Endothelial cell of umbilical vein (primary cell): ENCODE measurements at regions not wholly inside any gene's neighbourhood (a gene's known extent, or its start where the extent isn't known, plus 50 kb on each side); places are given as distances from the start of the nearest gene placed in this dataset.

Source experiments
- BruUV-seq: library from RNA; stranded (reverse); fragments of 400-500 nt; replicated peaks from 2 replicates; lab custom pipeline; 2021; lab: Mats Ljungman, UMichigan
- CTCF ChIA-PET: fragments of 300-600, 350-600 bp; sonication (Branson Sonifier 250); formaldehyde crosslinking; loops from one replicate; lab custom pipeline; 2021; ENCODE audit warnings: antibody characterized with exemption, inconsistent platforms; lab: Charles Lee
- POLR2A ChIA-PET: fragments of 300-600, 350-600 bp; sonication (Branson Sonifier 250); formaldehyde crosslinking; loops from one replicate; lab custom pipeline; 2021; ENCODE audit warnings: antibody characterized with exemption, inconsistent platforms; lab: Charles Lee
- DNase-seq: peaks from one replicate; pipeline ENCODE4 v3.0.0-alpha.2; 2011; ENCODE audit warnings: low read depth, low spot score
- FAIRE-seq: peaks from 2 replicates; lab custom pipeline; 2011; peaks lifted over from hg19 to GRCh38; lab: Jason Lieb, UNC
- H2AFZ ChIP-seq: 2 replicates; pipeline ENCODE4 v1.6.0; 2012; ENCODE audit warnings: low read depth, low read length, control low read depth, inconsistent platforms
- H3K27ac ChIP-seq: 2 replicates; pipeline ENCODE4 v1.5.1; 2011; ENCODE audit warnings: low read depth, mild to moderate bottlenecking, control low read depth, low read length, moderate library complexity; ENCODE audit not compliant: insufficient read depth
- H3K27me3 ChIP-seq, 2 experiments: 2 replicates each; pipeline versions ENCODE4 v1.6.0 to v1.6.1; 2011; ENCODE audit warnings: low read length in 2 of 2, mixed read lengths in 1 of 2; ENCODE audit not compliant: control insufficient read depth in 2 of 2, insufficient read depth in 2 of 2
- H3K36me3 ChIP-seq, 2 experiments: 2 replicates in 1 of 2; 3 replicates in 1 of 2; pipeline ENCODE4 v1.5.1; 2011; ENCODE audit warnings: low read length in 2 of 2, mild to moderate bottlenecking in 1 of 2, moderate library complexity in 1 of 2; ENCODE audit not compliant: control insufficient read depth in 2 of 2, insufficient read depth in 2 of 2; ENCODE audit errors: extremely low read depth in 1 of 2
- H3K4me1 ChIP-seq: 3 replicates; pipeline ENCODE4 v1.5.1; 2011; ENCODE audit warnings: mild to moderate bottlenecking, low read length; ENCODE audit not compliant: control insufficient read depth, insufficient read depth; ENCODE audit errors: extremely low read depth
- H3K4me2 ChIP-seq: 2 replicates; pipeline ENCODE4 v1.6.1; 2011; ENCODE audit warnings: low read length, control low read depth, mixed read lengths; ENCODE audit not compliant: insufficient read depth
- H3K4me3 ChIP-seq, 3 experiments: fragments of 200-600 bp in 1 of 3; sonication (generic), shearing (Covaris generic) in 1 of 3; replicated peaks in 1 of 3; 2 replicates each; pipeline ENCODE4 v1.5.1; 2011 to 2016; ENCODE audit warnings: control low read depth in 3 of 3, low read length in 3 of 3, mild to moderate bottlenecking in 2 of 3, inconsistent platforms in 1 of 3, low read depth in 1 of 3, moderate library complexity in 1 of 3; ENCODE audit not compliant: insufficient read depth in 1 of 3
- H3K79me2 ChIP-seq: 2 replicates; pipeline ENCODE4 v1.6.0; 2012; ENCODE audit warnings: low read length, inconsistent platforms; ENCODE audit not compliant: control insufficient read depth, insufficient read depth
- H3K9ac ChIP-seq: replicated peaks from 2 replicates; pipeline ENCODE3; 2011; ENCODE audit warnings: low read length, control low read depth; ENCODE audit not compliant: insufficient read depth; ENCODE audit errors: extremely low read depth
- H3K9me1 ChIP-seq: replicated peaks from 3 replicates; pipeline ENCODE4 v1.6.0; 2011; ENCODE audit warnings: mild to moderate bottlenecking, low read length; ENCODE audit not compliant: control insufficient read depth, insufficient read depth; ENCODE audit errors: extremely low read depth
- H3K9me3 ChIP-seq: replicated peaks from 2 replicates; pipeline ENCODE4 v1.5.1; 2012; ENCODE audit warnings: low read length, inconsistent platforms; ENCODE audit not compliant: control insufficient read depth, insufficient read depth
- H4K20me1 ChIP-seq: replicated peaks from 2 replicates; pipeline ENCODE3; 2011; ENCODE audit warnings: mild to moderate bottlenecking, low read length; ENCODE audit not compliant: control insufficient read depth, insufficient read depth; ENCODE audit errors: extremely low read depth
- EZH2 ChIP-seq: IDR thresholded peaks from 2 replicates; pipeline ENCODE4 v1.6.1; 2012; ENCODE audit warnings: borderline replicate concordance, low read depth, mild to moderate bottlenecking, moderate library complexity, low read length, inconsistent platforms; ENCODE audit not compliant: severe bottlenecking
- FOS ChIP-seq: IDR thresholded peaks from 2 replicates; pipeline ENCODE4 v1.6.1; 2011; ENCODE audit warnings: mild to moderate bottlenecking, low read length, moderate library complexity, borderline replicate concordance; ENCODE audit not compliant: insufficient read depth
- GATA2 ChIP-seq: IDR thresholded peaks from 2 replicates; pipeline ENCODE4 v1.7.0; 2011; ENCODE audit warnings: low read depth, mild to moderate bottlenecking, moderate library complexity, mixed read lengths, low read length; ENCODE audit not compliant: insufficient read length, insufficient read depth
- JUN ChIP-seq: IDR thresholded peaks from 2 replicates; pipeline ENCODE4 v1.6.1; 2011; ENCODE audit warnings: borderline replicate concordance, low read depth; ENCODE audit not compliant: insufficient read length, insufficient read depth
- MYC ChIP-seq: IDR thresholded peaks from one replicate; pipeline ENCODE4 v1.6.1; 2011; ENCODE audit warnings: mild to moderate bottlenecking, low read depth, low read length
- POLR2A ChIP-seq: IDR thresholded peaks from 2 replicates; pipeline ENCODE4 v1.6.1; 2012; ENCODE audit warnings: low read depth, mild to moderate bottlenecking, control low read depth, low read length
- dilution Hi-C: fragments of 300-500 bp; cut with MboI; formaldehyde crosslinking; loops from one replicate; pipeline ENCODE4 v1.15.0; 2019; ENCODE audit warnings: low sequenced_read_pairs; ENCODE audit not compliant: extremely low pct_ligation_motif_present
- intact Hi-C: fragments of 100-400 bp; cut with micrococcal nuclease; formaldehyde crosslinking; loops from one replicate; pipeline ENCODE4 v1.10.0; 2022
- TF ChIP-seq, protein P1 (sequence below), 2 donors: IDR thresholded peaks; 1 replicate in 1 of 2; 2 replicates in 1 of 2; pipeline ENCODE4 v1.5.1; 2011; ENCODE audit warnings: low read length in 2 of 2, mild to moderate bottlenecking in 2 of 2, moderate library complexity in 2 of 2, control low read depth in 1 of 2, inconsistent platforms in 1 of 2, low read depth in 1 of 2; ENCODE audit not compliant: insufficient read depth in 1 of 2; ENCODE audit errors: extremely low read depth in 1 of 2
- TF ChIP-seq, protein P2 (sequence below): IDR thresholded peaks from 2 replicates; pipeline ENCODE4 v1.6.1; 2011; ENCODE audit not compliant: insufficient read depth, insufficient read length

DNA sequence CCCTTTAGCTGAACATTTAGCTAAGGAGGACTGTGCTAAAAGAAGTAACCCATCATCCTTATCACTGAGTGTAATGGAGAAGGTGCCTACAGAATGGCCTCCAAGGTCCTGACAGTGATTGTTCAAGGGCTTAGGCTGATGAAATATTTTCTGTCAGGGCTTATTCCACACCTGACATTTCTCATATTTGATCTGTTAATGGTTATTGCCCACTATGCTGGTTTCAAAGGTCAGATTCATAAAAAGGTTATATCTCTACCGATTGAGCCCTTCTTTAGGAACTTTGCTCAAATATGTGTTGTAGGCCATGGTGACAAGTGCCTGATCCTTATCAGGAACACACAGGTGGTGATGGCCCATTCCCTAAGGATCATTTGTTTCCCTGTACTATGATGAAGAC is 766.4 kb upstream of the ADGRL2 start:
- Histone ChIP-seq H3K79me2 (no peaks in the 10 kb centered on the region), H3K9ac (no peak overlapping the region), H3K27ac (no peak overlapping the region), H3K4me1 (no peaks in the 10 kb centered on the region), H3K36me3 (no peaks in the 10 kb centered on the region), H4K20me1 (no peaks in the 10 kb centered on the region), H3K9me1 (no peaks in the 10 kb centered on the region), H3K4me3 (no peak overlapping the region), H3K27me3 (no peaks in the 10 kb centered on the region), H3K4me2 (no peak overlapping the region), H2AFZ (no peak overlapping the region), H3K9me3 (no peaks in the 10 kb centered on the region)
- dilution Hi-C loops = no loop called here
- intact Hi-C loops = no loop called here
- no TSS peak for BruUV-seq
- CTCF ChIA-PET = interaction anchor here (1.3 to 3.1 kb wide), 2 partner anchors 10 to 11 kb away, joined by 3 to 8 read pairs; no protein-coding TSS in a partner anchor
- DNase-seq (no peak), FAIRE-seq (no peak)
- POLR2A ChIA-PET = no interaction called here
- TF ChIP-seq EZH2 = no peak
- no peak for TF ChIP-seq GATA2
- no peak for TF ChIP-seq MYC
- no peak for TF ChIP-seq POLR2A
- TF ChIP-seq, protein P1, sequence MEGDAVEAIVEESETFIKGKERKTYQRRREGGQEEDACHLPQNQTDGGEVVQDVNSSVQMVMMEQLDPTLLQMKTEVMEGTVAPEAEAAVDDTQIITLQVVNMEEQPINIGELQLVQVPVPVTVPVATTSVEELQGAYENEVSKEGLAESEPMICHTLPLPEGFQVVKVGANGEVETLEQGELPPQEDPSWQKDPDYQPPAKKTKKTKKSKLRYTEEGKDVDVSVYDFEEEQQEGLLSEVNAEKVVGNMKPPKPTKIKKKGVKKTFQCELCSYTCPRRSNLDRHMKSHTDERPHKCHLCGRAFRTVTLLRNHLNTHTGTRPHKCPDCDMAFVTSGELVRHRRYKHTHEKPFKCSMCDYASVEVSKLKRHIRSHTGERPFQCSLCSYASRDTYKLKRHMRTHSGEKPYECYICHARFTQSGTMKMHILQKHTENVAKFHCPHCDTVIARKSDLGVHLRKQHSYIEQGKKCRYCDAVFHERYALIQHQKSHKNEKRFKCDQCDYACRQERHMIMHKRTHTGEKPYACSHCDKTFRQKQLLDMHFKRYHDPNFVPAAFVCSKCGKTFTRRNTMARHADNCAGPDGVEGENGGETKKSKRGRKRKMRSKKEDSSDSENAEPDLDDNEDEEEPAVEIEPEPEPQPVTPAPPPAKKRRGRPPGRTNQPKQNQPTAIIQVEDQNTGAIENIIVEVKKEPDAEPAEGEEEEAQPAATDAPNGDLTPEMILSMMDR (IDR thresholded peaks at IDR 0.05; ENCODE audit: extremely low read depth in 1 of 2, insufficient read depth in 1 of 2, low read depth in 1 of 2, low read length in 2 of 2) = no peak
- TF ChIP-seq, protein P2, sequence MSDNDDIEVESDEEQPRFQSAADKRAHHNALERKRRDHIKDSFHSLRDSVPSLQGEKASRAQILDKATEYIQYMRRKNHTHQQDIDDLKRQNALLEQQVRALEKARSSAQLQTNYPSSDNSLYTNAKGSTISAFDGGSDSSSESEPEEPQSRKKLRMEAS = no peak
- no peak for TF ChIP-seq FOS
- no peak for TF ChIP-seq JUN
